Tibial nerve (tissue), 4 donors: ENCODE measurements at regions not wholly inside any gene's neighbourhood (a gene's known extent, or its start where the extent isn't known, plus 50 kb on each side); places are given as distances from the start of the nearest gene placed in this dataset.

Source experiments
- EP300 ChIP-seq, 2 donors: sonication (generic); formaldehyde crosslinking; IDR thresholded peaks; one replicate each; pipeline ENCODE4 v1.6.1; 2017; ENCODE audit warnings: antibody characterized with exemption in 2 of 2, mild to moderate bottlenecking in 1 of 2
- POLR2A ChIP-seq, 2 donors: fragments of 450-650 bp; IDR thresholded peaks; one replicate each; pipeline ENCODE4 v1.6.1; 2017; ENCODE audit warnings: antibody characterized with exemption in 2 of 2, mild to moderate bottlenecking in 2 of 2, moderate library complexity in 2 of 2
- TF ChIP-seq, protein P1 (sequence below), 5 experiments: fragments of 200-600 bp in 3 of 5; fragments of 450-650 bp in 2 of 5; sonication (generic) in 3 of 5; IDR thresholded peaks; one replicate each; pipeline ENCODE4 v1.5.1; 2016 to 2019; ENCODE audit warnings: antibody characterized with exemption in 5 of 5, mild to moderate bottlenecking in 3 of 5, moderate library complexity in 2 of 5

GRCh38 chr17:28261219-28261618 lies 57.8 kb upstream of the TMEM97 start:
- TF ChIP-seq, protein P1, sequence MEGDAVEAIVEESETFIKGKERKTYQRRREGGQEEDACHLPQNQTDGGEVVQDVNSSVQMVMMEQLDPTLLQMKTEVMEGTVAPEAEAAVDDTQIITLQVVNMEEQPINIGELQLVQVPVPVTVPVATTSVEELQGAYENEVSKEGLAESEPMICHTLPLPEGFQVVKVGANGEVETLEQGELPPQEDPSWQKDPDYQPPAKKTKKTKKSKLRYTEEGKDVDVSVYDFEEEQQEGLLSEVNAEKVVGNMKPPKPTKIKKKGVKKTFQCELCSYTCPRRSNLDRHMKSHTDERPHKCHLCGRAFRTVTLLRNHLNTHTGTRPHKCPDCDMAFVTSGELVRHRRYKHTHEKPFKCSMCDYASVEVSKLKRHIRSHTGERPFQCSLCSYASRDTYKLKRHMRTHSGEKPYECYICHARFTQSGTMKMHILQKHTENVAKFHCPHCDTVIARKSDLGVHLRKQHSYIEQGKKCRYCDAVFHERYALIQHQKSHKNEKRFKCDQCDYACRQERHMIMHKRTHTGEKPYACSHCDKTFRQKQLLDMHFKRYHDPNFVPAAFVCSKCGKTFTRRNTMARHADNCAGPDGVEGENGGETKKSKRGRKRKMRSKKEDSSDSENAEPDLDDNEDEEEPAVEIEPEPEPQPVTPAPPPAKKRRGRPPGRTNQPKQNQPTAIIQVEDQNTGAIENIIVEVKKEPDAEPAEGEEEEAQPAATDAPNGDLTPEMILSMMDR (IDR thresholded peaks at IDR 0.05): no peak
- TF ChIP-seq POLR2A (IDR thresholded peaks at IDR 0.05): no peak
- TF ChIP-seq EP300 (IDR thresholded peaks at IDR 0.05): no peak
